OCI-LY7 (cell line): ENCODE measurements at regions not wholly inside any gene's neighbourhood (a gene's known extent, or its start where the extent isn't known, plus 50 kb on each side); places are given as distances from the start of the nearest gene placed in this dataset.

Experiments used
- CTCF ChIP-seq: fragments of 200-600 bp; sonication (generic); conservative IDR thresholded peaks from 2 replicates; pipeline ENCODE4 v1.5.1; 2014; ENCODE audit warnings: mild to moderate bottlenecking, antibody characterized with exemption, low read length, moderate library complexity, mixed read lengths
- EZH2phosphoT487 ChIP-seq: fragments of 200-600 bp; sonication (generic); IDR thresholded peaks from 2 replicates; pipeline ENCODE4 v1.6.1; 2018; ENCODE audit warnings: low read depth, borderline replicate concordance, mild to moderate bottlenecking, mixed run types, antibody characterized with exemption, low read length, moderate library complexity, mixed read lengths

GRCh38 chrX:44092778-44093177, 119.6 kb upstream of the NDP start:
- TF ChIP-seq CTCF = no peak
- no peak for TF ChIP-seq EZH2phosphoT487
